Right lobe of liver (tissue), 6 donors: ENCODE measurements at regions not wholly inside any gene's neighbourhood (a gene's known extent, or its start where the extent isn't known, plus 50 kb on each side); places are given as distances from the start of the nearest gene placed in this dataset.

Experiments used
- ATAC-seq, 4 donors: fragments of 200-7000 bp; cut with Tn5 transposase; one replicate each; pipeline ENCODE4 v1.9.1; 2020; ENCODE audit warnings: mild to moderate bottlenecking in 4 of 4, moderate library complexity in 4 of 4
- DNase-seq, 3 donors: peaks; one replicate each; pipeline ENCODE4 v3.0.0-alpha.2; 2020
- H3K27ac ChIP-seq, 3 donors: fragments of 200-600 bp; one replicate each; pipeline ENCODE4 v1.8.0; 2022
- H3K27me3 ChIP-seq, 2 donors: fragments of 200-600 bp; one replicate each; pipeline ENCODE4 v1.8.0; 2022
- H3K36me3 ChIP-seq, 4 donors: fragments of 200-600 bp; sonication (generic) in 1 of 4; one replicate each; pipeline versions ENCODE4 v1.5.1 to v1.8.0; 2017 to 2022; ENCODE audit warnings: control low read depth in 1 of 4
- H3K4me1 ChIP-seq, 4 donors: fragments of 200-600 bp; sonication (generic) in 1 of 4; one replicate each; pipeline versions ENCODE4 v1.5.1 to v1.8.0; 2017 to 2022; ENCODE audit warnings: control low read depth in 1 of 4
- H3K4me3 ChIP-seq, 3 donors: fragments of 200-600 bp; one replicate each; pipeline ENCODE4 v1.8.0; 2022
- H3K9me3 ChIP-seq, 4 donors: fragments of 200-600 bp; sonication (generic) in 1 of 4; one replicate each; pipeline versions ENCODE4 v1.5.1 to v1.8.0; 2017 to 2022; ENCODE audit warnings: control low read depth in 1 of 4
- CTCF ChIP-seq, 4 donors: fragments of 200-600 bp in 3 of 4; fragments of 450-650 bp in 1 of 4; IDR thresholded peaks; one replicate each; pipeline versions ENCODE4 v1.5.1 to v1.8.0; 2016 to 2022; ENCODE audit warnings: antibody characterized with exemption in 4 of 4, mild to moderate bottlenecking in 2 of 4
- POLR2A ChIP-seq: fragments of 450-650 bp; IDR thresholded peaks from one replicate; pipeline ENCODE4 v1.6.1; 2017; ENCODE audit warnings: antibody characterized with exemption, mild to moderate bottlenecking
- WGBS: methylation state at CpG from one replicate; pipeline ENCODE4 v1.1.6; 2018; ENCODE audit warnings: low coverage, low lambda C conversion rate; ENCODE audit not compliant: insufficient coverage; ENCODE audit errors: missing lambda C conversion rate; 5-methylcytosine and 5-hydroxymethylcytosine counted together
- intact Hi-C, 2 donors: fragments of 100-400 bp; cut with DNase I; formaldehyde crosslinking; loops; one replicate each; pipeline versions ENCODE4 v1.11.2 to v1.14.1; 2022
- donor health status: DM: no; HTN: yes; CAD: no.
- donor health status: DM: no; HTN: no; CAD: no.
- donor health status: DM: no; HTN: no; CAD: no.
- donor health status: DM: no; HTN: yes; CAD: no.
- donor health status: DM: no; HTN: yes; CAD: no.

GRCh38 chr3:96202181-96202580 is 612.2 kb upstream of the EPHA6 start:
- Histone ChIP-seq H3K4me1 (no peaks in the 10 kb centered on the region), H3K4me3 (no peak overlapping the region), H3K27me3 (no peaks in the 10 kb centered on the region), H3K27ac (no peak overlapping the region), H3K9me3 (no peaks in the 10 kb centered on the region), H3K36me3 (no peaks in the 10 kb centered on the region)
- TF ChIP-seq POLR2A (no peak), CTCF (IDR thresholded peaks at IDR 0.05) (no peak)
- intact Hi-C loops: no loop called here
- ATAC-seq (no peak), DNase-seq (no peak)
- WGBS: 89% methylated on average over 1 of the region's 1 CpG

- H3K36me3 ChIP-seq: no peaks in the 10 kb centered on the region
- no peaks in the 10 kb centered on the region for H3K4me1 ChIP-seq
- TF ChIP-seq CTCF (IDR thresholded peaks at IDR 0.05) (no peak), POLR2A (no peak)
- no peaks in the 10 kb centered on the region for H3K27me3 ChIP-seq
- H3K27ac ChIP-seq: no peak overlapping the region
- DNase-seq: no peak
- intact Hi-C loops: no loop called here
- no peak for ATAC-seq
- 63% methylated on average over 1 of the region's 1 CpG for WGBS
- no peaks in the 10 kb centered on the region for H3K9me3 ChIP-seq
- no peak overlapping the region for H3K4me3 ChIP-seq
These were observed 604.7 kb upstream of the EPHA6 start for GRCh38 chr3:96209699-96210098.

GRCh38 chr3:96213393-96213792 is 601.0 kb upstream of the EPHA6 start:
- no peak overlapping the region for H3K4me3 ChIP-seq
- no peak overlapping the region for H3K27ac ChIP-seq
- TF ChIP-seq CTCF (IDR thresholded peaks at IDR 0.05): no peak
- TF ChIP-seq POLR2A: no peak
- no peaks in the 10 kb centered on the region for H3K4me1 ChIP-seq
- intact Hi-C loops: no loop called here
- ATAC-seq (no peak), DNase-seq (no peak)
- H3K27me3 ChIP-seq: no peaks in the 10 kb centered on the region
- no peaks in the 10 kb centered on the region for H3K9me3 ChIP-seq
- WGBS: 71% methylated on average over 3 of the region's 3 CpGs
- H3K36me3 ChIP-seq: no peaks in the 10 kb centered on the region

GRCh38 chr3:96214941-96215340 is 599.5 kb upstream of the EPHA6 start:
- Histone ChIP-seq H3K4me1 (no peaks in the 10 kb centered on the region), H3K36me3 (no peaks in the 10 kb centered on the region), H3K27me3 (no peaks in the 10 kb centered on the region), H3K27ac (no peak overlapping the region), H3K9me3 (no peaks in the 10 kb centered on the region), H3K4me3 (no peak overlapping the region)
- TF ChIP-seq POLR2A: no peak
- TF ChIP-seq CTCF (IDR thresholded peaks at IDR 0.05): no peak
- ATAC-seq: no peak
- no peak for DNase-seq
- intact Hi-C loops: no loop called here

- intact Hi-C loops: no loop called here
- H3K9me3 ChIP-seq: no peaks in the 10 kb centered on the region
- no peaks in the 10 kb centered on the region for H3K36me3 ChIP-seq
- ATAC-seq: no peak
- no peaks in the 10 kb centered on the region for H3K4me1 ChIP-seq
- no peak overlapping the region for H3K27ac ChIP-seq
- WGBS: 55% methylated on average over 5 of the region's 5 CpGs
- DNase-seq: no peak
- TF ChIP-seq POLR2A: no peak
- no peak for TF ChIP-seq CTCF (IDR thresholded peaks at IDR 0.05)
- H3K27me3 ChIP-seq: no peaks in the 10 kb centered on the region
- H3K4me3 ChIP-seq: no peak overlapping the region
These were observed 588.9 kb upstream of the EPHA6 start for GRCh38 chr3:96225494-96225893.
